Adrenal gland (tissue), 9 donors: ENCODE measurements at regions not wholly inside any gene's neighbourhood (a gene's known extent, or its start where the extent isn't known, plus 50 kb on each side); places are given as distances from the start of the nearest gene placed in this dataset.

Source experiments
- DNase-seq, 7 donors: peaks; one replicate each; pipeline ENCODE4 v3.0.0-alpha.2; 2019 to 2020
- H3K27ac ChIP-seq, 5 donors: fragments of 200-600 bp; sonication (generic) in 4 of 5; 1 replicate in 3 of 5; 2 replicates in 2 of 5; pipeline versions ENCODE4 v1.5.1 to v1.8.0; 2016 to 2020; ENCODE audit warnings: mild to moderate bottlenecking in 1 of 5
- H3K27me3 ChIP-seq: fragments of 200-600 bp; 2 replicates; pipeline ENCODE4 v1.8.0; 2021
- H3K36me3 ChIP-seq, 2 donors: fragments of 200-600 bp; replicated peaks in 1 of 2; 1 replicate in 1 of 2; 2 replicates in 1 of 2; pipeline versions ENCODE4 v1.5.1 to v1.8.0; 2018 to 2022
- H3K4me1 ChIP-seq, 2 donors: fragments of 200-600 bp; replicated peaks in 1 of 2; 1 replicate in 1 of 2; 2 replicates in 1 of 2; pipeline versions ENCODE4 v1.5.1 to v1.8.0; 2018 to 2021
- H3K4me3 ChIP-seq, 4 donors: fragments of 200-600 bp; sonication (generic) in 3 of 4; one replicate each; pipeline ENCODE4 v1.5.1; 2016 to 2018
- H3K9me3 ChIP-seq, 3 donors: fragments of 200-600 bp; sonication (generic) in 1 of 3; replicated peaks in 1 of 3; 1 replicate in 2 of 3; 2 replicates in 1 of 3; pipeline versions ENCODE4 v1.5.1 to v1.8.0; 2016 to 2021
- CTCF ChIP-seq, 6 experiments: fragments of 450-650 bp in 4 of 6; fragments of 200-600 bp in 2 of 6; sonication (generic) in 1 of 6; IDR thresholded peaks; 1 replicate in 5 of 6; 2 replicates in 1 of 6; pipeline versions ENCODE4 v1.5.1 to v1.8.0; 2016 to 2021; ENCODE audit warnings: antibody characterized with exemption in 6 of 6, mild to moderate bottlenecking in 2 of 6, moderate library complexity in 1 of 6
- POLR2A ChIP-seq, 2 donors: fragments of 450-650 bp; IDR thresholded peaks; one replicate each; pipeline ENCODE4 v1.6.1; 2017; ENCODE audit warnings: antibody characterized with exemption in 2 of 2, mild to moderate bottlenecking in 2 of 2, moderate library complexity in 1 of 2
- WGBS, 4 donors: extraction: QIAGEN DNeasy Blood & Tissue Kit in 2 of 4; methylation state at CpG; one replicate each; pipeline versions ENCODE4 v1.1.5 to v1.1.7; 2013 to 2017; 5-methylcytosine and 5-hydroxymethylcytosine counted together
- intact Hi-C, 2 donors: fragments of 100-400 bp; cut with DNase I; formaldehyde crosslinking; loops; one replicate each; pipeline versions ENCODE4 v1.14.1 to v1.15.0; 2022 to 2023
- donor health status: healthy with polysubstance abuse.
- donor health status: Bipolar disorder and iron deficiency.
- donor health status: DM: yes; HTN: yes; CAD: no.
- donor health status: DM: no; HTN: no; CAD: no.
- donor health status: DM: no; HTN: no; CAD: no.

- intact Hi-C loops, result no loop called here
Observed at GRCh38 chr6:91485047-91485446, 898.2 kb upstream of the MAP3K7 start.

GRCh38 chr6:91483415-91484105 is 896.7 kb upstream of the MAP3K7 start:
- no peak overlapping the region for H3K4me3 ChIP-seq
- intact Hi-C loops, result no loop called here
- TF ChIP-seq CTCF (IDR thresholded peaks at IDR 0.05) (no peak), POLR2A (IDR thresholded peaks at IDR 0.05) (no peak)
- no peaks in the 10 kb centered on the region for H3K27me3 ChIP-seq
- no peaks in the 10 kb centered on the region for H3K9me3 ChIP-seq
- H3K4me1 ChIP-seq, result no peaks in the 10 kb centered on the region
- DNase-seq, result no peak
- no peak overlapping the region for H3K27ac ChIP-seq
- WGBS, 4 donors, result 64 to 79% (median 71%) methylated on average over 6 of the region's 6 CpGs
- H3K36me3 ChIP-seq, result no peaks in the 10 kb centered on the region

More at GRCh38 chr6:91485047-91485446, 898.2 kb upstream of the MAP3K7 start:
- Histone ChIP-seq H3K4me1 (no peaks in the 10 kb centered on the region), H3K4me3 (no peak overlapping the region), H3K27ac (no peak overlapping the region), H3K36me3 (no peaks in the 10 kb centered on the region), H3K9me3 (no peaks in the 10 kb centered on the region), H3K27me3 (no peaks in the 10 kb centered on the region)
- no peak for DNase-seq
- 43 to 81% (median 66%) methylated on average over 1 of the region's 1 CpG for WGBS, 4 donors
- TF ChIP-seq POLR2A (IDR thresholded peaks at IDR 0.05) (no peak), CTCF (IDR thresholded peaks at IDR 0.05) (no peak)

GRCh38 chr6:91482498-91482897 is 895.6 kb upstream of the MAP3K7 start:
- no peaks in the 10 kb centered on the region for H3K9me3 ChIP-seq
- no peaks in the 10 kb centered on the region for H3K27me3 ChIP-seq
- no peak overlapping the region for H3K27ac ChIP-seq
- H3K4me1 ChIP-seq, result no peaks in the 10 kb centered on the region
- no peak for DNase-seq
- TF ChIP-seq CTCF (IDR thresholded peaks at IDR 0.05), result no peak
- no peak for TF ChIP-seq POLR2A (IDR thresholded peaks at IDR 0.05)
- WGBS, 4 donors, result 22 to 56% (median 46%) methylated on average over 1 of the region's 1 CpG
- intact Hi-C loops, result no loop called here
- no peaks in the 10 kb centered on the region for H3K36me3 ChIP-seq
- no peak overlapping the region for H3K4me3 ChIP-seq

GRCh38 chr6:91480402-91480801 is 893.5 kb upstream of the MAP3K7 start:
- peaks cover 0 to 4% of the 10 kb centered on the region in 2 donors for H3K4me1 ChIP-seq
- WGBS, 4 donors, result 63 to 74% (median 71%) methylated on average over 1 of the region's 1 CpG
- TF ChIP-seq POLR2A (IDR thresholded peaks at IDR 0.05), result no peak

GRCh38 chr6:91477688-91478087 is 890.8 kb upstream of the MAP3K7 start:
- Histone ChIP-seq H3K4me3 (no peak overlapping the region), H3K4me1 (peaks cover 0 to 4% of the 10 kb centered on the region in 2 donors), H3K27ac (no peak overlapping the region), H3K9me3 (no peaks in the 10 kb centered on the region), H3K36me3 (no peaks in the 10 kb centered on the region), H3K27me3 (no peaks in the 10 kb centered on the region)
- TF ChIP-seq CTCF (IDR thresholded peaks at IDR 0.05) (no peak), POLR2A (IDR thresholded peaks at IDR 0.05) (no peak)
- 94 to 98% (median 96%) methylated on average over 6 of the region's 6 CpGs for WGBS, 4 donors
- no peak for DNase-seq
- intact Hi-C loops, result no loop called here

More at GRCh38 chr6:91480402-91480801, 893.5 kb upstream of the MAP3K7 start:
- Histone ChIP-seq H3K27me3 (no peaks in the 10 kb centered on the region), H3K27ac (no peak overlapping the region), H3K9me3 (no peaks in the 10 kb centered on the region), H3K36me3 (no peaks in the 10 kb centered on the region), H3K4me3 (no peak overlapping the region)
- intact Hi-C loops, result no loop called here
- no peak for DNase-seq
